ENCODE measurements at regions not wholly inside any gene's neighbourhood (a gene's known extent, or its start where the extent isn't known, plus 50 kb on each side); places are given as distances from the start of the nearest gene placed in this dataset.
A peak's percentile ranks its signal among the peaks of the same experiment; 100 is the strongest.

- TF ChIP-seq USF2 (IDR thresholded peaks at IDR 0.05; ENCODE audit: low read depth, low read length) (peak; percentile 60; the same call in 1 of the 2 replicates), POLR2A (IDR thresholded peaks at IDR 0.05; ENCODE audit: low read depth, low read length) (no peak), RAD21 (IDR thresholded peaks at IDR 0.05; ENCODE audit: low read length) (peak; percentile 90), CHD1 (IDR thresholded peaks at IDR 0.05; ENCODE audit: low read depth, low read length) (no peak), CEBPB (IDR thresholded peaks at IDR 0.05; ENCODE audit: low read depth, low read length) (no peak), CTCF (conservative IDR thresholded peaks at IDR 0.05; ENCODE audit: low read depth, low read length) (peak; percentile 86), MAZ (IDR thresholded peaks at IDR 0.05; ENCODE audit: borderline replicate concordance, low read depth, low read length) (no peak), MAFK (IDR thresholded peaks at IDR 0.05; ENCODE audit: low read depth, low read length) (no peak), RCOR1 (IDR thresholded peaks at IDR 0.05; ENCODE audit: insufficient replicate concordance, low read length) (no peak)
These were observed 389.0 kb upstream of the ZFP42 start for GRCh38 chr4:187606581-187606980.
